Mesendoderm (in vitro differentiated cells): ENCODE measurements at regions not wholly inside any gene's neighbourhood (a gene's known extent, or its start where the extent isn't known, plus 50 kb on each side); places are given as distances from the start of the nearest gene placed in this dataset.

Source experiments
- DNase-seq: peaks from one replicate; pipeline ENCODE4 v3.0.0; 2013
- H2AK5ac ChIP-seq: 2 replicates; pipeline ENCODE4 v1.6.1; 2013; ENCODE audit warnings: low read length, inconsistent platforms
- H2BK120ac ChIP-seq: 2 replicates; pipeline ENCODE4 v1.6.1; 2013; ENCODE audit warnings: low read depth, mild to moderate bottlenecking, low read length, moderate library complexity, mixed read lengths
- H2BK15ac ChIP-seq: replicated peaks from 2 replicates; pipeline ENCODE4 v1.6.1; 2013; ENCODE audit warnings: low read depth, mild to moderate bottlenecking, moderate library complexity
- H2BK5ac ChIP-seq: 2 replicates; pipeline ENCODE4 v1.6.1; 2013; ENCODE audit warnings: low read length, inconsistent platforms
- H3K18ac ChIP-seq: 2 replicates; pipeline ENCODE4 v1.6.1; 2013; ENCODE audit warnings: mild to moderate bottlenecking, low read length, mixed read lengths
- H3K23ac ChIP-seq: one replicate; pipeline ENCODE4 v1.6.1; 2013; ENCODE audit warnings: low read length
- H3K27ac ChIP-seq: 2 replicates; pipeline ENCODE4 v1.5.1; 2013; ENCODE audit warnings: low read depth, mild to moderate bottlenecking, inconsistent platforms, low read length, moderate library complexity
- H3K27me3 ChIP-seq: 2 replicates; pipeline ENCODE4 v1.6.1; 2013; ENCODE audit warnings: low read length, control low read depth, mild to moderate bottlenecking, inconsistent platforms; ENCODE audit not compliant: insufficient read depth, poor library complexity
- H3K36me3 ChIP-seq: 2 replicates; pipeline ENCODE4 v1.6.1; 2013; ENCODE audit warnings: low read length, inconsistent platforms; ENCODE audit not compliant: control insufficient read depth, insufficient read depth
- H3K4ac ChIP-seq: one replicate; pipeline ENCODE4 v1.6.1; 2013; ENCODE audit warnings: low read depth, mild to moderate bottlenecking, low read length, moderate library complexity
- H3K4me1 ChIP-seq: 2 replicates; pipeline ENCODE4 v1.6.1; 2013; ENCODE audit warnings: low read depth, low read length, inconsistent platforms; ENCODE audit not compliant: control insufficient read depth
- H3K4me2 ChIP-seq: 2 replicates; pipeline ENCODE4 v1.6.1; 2013; ENCODE audit warnings: low read length
- H3K4me3 ChIP-seq: 2 replicates; pipeline ENCODE4 v1.5.1; 2013; ENCODE audit warnings: mild to moderate bottlenecking, low read length
- H3K56ac ChIP-seq: one replicate; pipeline ENCODE4 v1.6.1; 2013; ENCODE audit warnings: low read length
- H3K79me1 ChIP-seq: 2 replicates; pipeline ENCODE4 v1.6.1; 2013; ENCODE audit warnings: low read length, inconsistent platforms
- H3K79me2 ChIP-seq: 2 replicates; pipeline ENCODE4 v1.6.1; 2013; ENCODE audit warnings: mild to moderate bottlenecking, low read length; ENCODE audit not compliant: control insufficient read depth, insufficient read depth
- H3K9ac ChIP-seq: 2 replicates; pipeline ENCODE4 v1.6.1; 2013; ENCODE audit warnings: low read length, inconsistent platforms
- H4K5ac ChIP-seq: one replicate; pipeline ENCODE4 v1.6.1; 2013; ENCODE audit warnings: low read length
- H4K8ac ChIP-seq: one replicate; pipeline ENCODE4 v1.6.1; 2013; ENCODE audit warnings: low read depth, mild to moderate bottlenecking, control low read depth, low read length, moderate library complexity
- WGBS: extraction: QIAGEN DNeasy Blood & Tissue Kit; methylation state at CpG from one replicate; pipeline ENCODE4 v1.1.7; 2013; ENCODE audit warnings: low lambda C conversion rate, missing lambda C conversion rate; ENCODE audit not compliant: insufficient coverage; ENCODE audit errors: extremely low coverage; 5-methylcytosine and 5-hydroxymethylcytosine counted together

GRCh38 chr1:112806090-112806642, 91.0 kb upstream of the PPM1J start:
- no peak overlapping the region for H3K18ac ChIP-seq
- H4K8ac ChIP-seq: no peak overlapping the region
- H2BK15ac ChIP-seq: no peak overlapping the region
- H3K4me3 ChIP-seq: no peak overlapping the region
- no peak overlapping the region for H3K27ac ChIP-seq
- H3K56ac ChIP-seq: peak overlapping the region; percentile 51
- no CpG with 5 or more reads among the region's 3 CpGs for WGBS
- no peak overlapping the region for H3K4ac ChIP-seq
- H3K27me3 ChIP-seq: no peaks in the 10 kb centered on the region
- H3K4me2 ChIP-seq: no peak overlapping the region
- peaks cover 3% of the 10 kb centered on the region for H3K4me1 ChIP-seq
- H3K36me3 ChIP-seq: no peaks in the 10 kb centered on the region
- H2BK5ac ChIP-seq: no peak overlapping the region
- H2AK5ac ChIP-seq: peak overlapping the region; percentile 31
- no peak overlapping the region for H2BK120ac ChIP-seq
- H3K79me1 ChIP-seq: no peaks in the 10 kb centered on the region
- no peak overlapping the region for H3K23ac ChIP-seq
- peaks cover 3% of the 10 kb centered on the region for H3K79me2 ChIP-seq
- H4K5ac ChIP-seq: no peak overlapping the region
- no peak overlapping the region for H3K9ac ChIP-seq
- no peak for DNase-seq

- WGBS: no CpG with 5 or more reads among the region's 3 CpGs
- H4K8ac ChIP-seq: no peak overlapping the region
- no peak overlapping the region for H2BK120ac ChIP-seq
- H2BK15ac ChIP-seq: no peak overlapping the region
- no peak for DNase-seq
- H3K27me3 ChIP-seq: no peaks in the 10 kb centered on the region
- H3K79me2 ChIP-seq: peaks cover under 1% of the 10 kb centered on the region
- no peak overlapping the region for H4K5ac ChIP-seq
- H3K4me3 ChIP-seq: no peak overlapping the region
- H3K23ac ChIP-seq: no peak overlapping the region
- no peak overlapping the region for H3K18ac ChIP-seq
- peaks cover 3% of the 10 kb centered on the region for H3K4me1 ChIP-seq
- no peak overlapping the region for H3K27ac ChIP-seq
- H3K9ac ChIP-seq: no peak overlapping the region
- no peak overlapping the region for H2BK5ac ChIP-seq
- H3K4ac ChIP-seq: no peak overlapping the region
- no peak overlapping the region for H2AK5ac ChIP-seq
- no peaks in the 10 kb centered on the region for H3K79me1 ChIP-seq
- no peak overlapping the region for H3K4me2 ChIP-seq
- no peaks in the 10 kb centered on the region for H3K36me3 ChIP-seq
- H3K56ac ChIP-seq: peak overlapping the region; percentile 1
Observed at GRCh38 chr1:112805155-112805853, 90.2 kb upstream of the PPM1J start.

- H3K79me2 ChIP-seq: no peaks in the 10 kb centered on the region
- no CpG with 5 or more reads among the region's 10 CpGs for whole genome bisulfite sequencing
- H2BK5ac ChIP-seq: no peak overlapping the region
- H3K4me2 ChIP-seq: no peak overlapping the region
- no peak overlapping the region for H3K4me3 ChIP-seq
- no peak overlapping the region for H3K27ac ChIP-seq
- H2BK120ac ChIP-seq: no peak overlapping the region
- no peak overlapping the region for H3K18ac ChIP-seq
- no peaks in the 10 kb centered on the region for H3K36me3 ChIP-seq
- H3K9ac ChIP-seq: no peak overlapping the region
- no peak overlapping the region for H2BK15ac ChIP-seq
- DNase-seq: peak; percentile 86
- no peak overlapping the region for H2AK5ac ChIP-seq
- H3K4ac ChIP-seq: no peak overlapping the region
- no peaks in the 10 kb centered on the region for H3K79me1 ChIP-seq
- no peak overlapping the region for H4K8ac ChIP-seq
- peaks cover 3% of the 10 kb centered on the region for H3K4me1 ChIP-seq
- H3K23ac ChIP-seq: no peak overlapping the region
- no peaks in the 10 kb centered on the region for H3K27me3 ChIP-seq
- H3K56ac ChIP-seq: peak overlapping the region; percentile 22
- no peak overlapping the region for H4K5ac ChIP-seq
Observed at GRCh38 chr1:112803906-112804762, 89.0 kb upstream of the PPM1J start.

- Histone ChIP-seq H3K56ac (no peak overlapping the region), H3K36me3 (no peaks in the 10 kb centered on the region), H3K79me1 (no peaks in the 10 kb centered on the region), H3K9ac (no peak overlapping the region), H3K4me3 (no peak overlapping the region), H3K4me2 (no peak overlapping the region), H3K23ac (no peak overlapping the region), H3K18ac (no peak overlapping the region), H2BK15ac (no peak overlapping the region), H2BK120ac (no peak overlapping the region), H3K27ac (no peak overlapping the region), H3K4ac (no peak overlapping the region), H4K5ac (no peak overlapping the region), H4K8ac (no peak overlapping the region), H2AK5ac (no peak overlapping the region), H3K27me3 (no peaks in the 10 kb centered on the region), H3K79me2 (no peaks in the 10 kb centered on the region), H2BK5ac (no peak overlapping the region), H3K4me1 (peaks cover 3% of the 10 kb centered on the region)
- no CpG with 5 or more reads among the region's 2 CpGs for WGBS
- DNase-seq: no peak
Observed at GRCh38 chr1:112800289-112800688, 85.2 kb upstream of the PPM1J start.

- WGBS: no CpG with 5 or more reads among the region's 3 CpGs
- Histone ChIP-seq H4K8ac (no peak overlapping the region), H3K4me3 (no peak overlapping the region), H3K79me2 (no peaks in the 10 kb centered on the region), H3K79me1 (no peaks in the 10 kb centered on the region), H2BK15ac (no peak overlapping the region), H3K4me1 (peaks cover 13% of the 10 kb centered on the region), H3K27me3 (no peaks in the 10 kb centered on the region), H3K18ac (no peak overlapping the region), H2AK5ac (no peak overlapping the region), H3K36me3 (no peaks in the 10 kb centered on the region), H3K56ac (no peak overlapping the region), H2BK120ac (no peak overlapping the region), H3K9ac (no peak overlapping the region), H3K4me2 (no peak overlapping the region), H3K23ac (no peak overlapping the region), H3K4ac (no peak overlapping the region), H2BK5ac (no peak overlapping the region), H3K27ac (no peak overlapping the region), H4K5ac (no peak overlapping the region)
- no peak for DNase-seq
Observed at GRCh38 chr1:112798292-112798691, 83.2 kb upstream of the PPM1J start.
